ENCODE measurements at regions not wholly inside any gene's neighbourhood (a gene's known extent, or its start where the extent isn't known, plus 50 kb on each side); places are given as distances from the start of the nearest gene placed in this dataset.

DNA sequence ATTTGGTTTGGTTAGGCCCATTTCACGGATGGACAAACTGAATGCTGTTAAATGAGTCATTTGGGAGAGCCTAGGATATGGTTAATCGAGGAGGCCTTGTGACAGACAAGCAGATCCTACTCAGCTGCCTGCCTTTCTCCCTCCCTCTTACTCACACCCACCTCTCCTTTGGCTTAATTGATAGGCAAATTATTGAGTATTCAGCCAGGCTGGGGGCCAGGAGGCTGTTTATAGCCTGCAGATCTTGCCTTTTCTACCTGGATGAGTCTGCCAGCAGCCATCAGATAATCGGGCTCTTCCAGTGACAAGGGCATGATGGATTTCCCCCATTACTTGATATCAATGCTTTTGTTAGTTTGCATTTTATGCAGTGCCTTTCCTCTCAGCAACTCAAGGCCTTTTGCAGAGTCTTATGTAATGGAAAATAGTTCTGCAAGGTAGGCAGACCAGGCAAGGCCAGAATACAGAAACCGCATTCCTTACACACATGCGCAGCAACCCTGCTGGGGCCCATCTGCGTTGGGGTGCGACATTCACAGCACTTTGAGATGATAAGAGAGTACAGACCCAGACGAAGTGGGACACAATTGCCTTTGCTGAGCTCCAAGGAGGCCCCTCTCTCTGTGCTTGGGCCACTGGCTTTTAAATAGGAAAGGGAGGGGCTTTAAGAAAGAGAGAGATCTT lies 96.2 kb upstream of the ATP6AP2 start:
- no peak for DNase-seq

- no peak for DNase-seq
Observed at GRCh38 chrX:40483502-40483901, 97.3 kb upstream of the ATP6AP2 start.

DNA sequence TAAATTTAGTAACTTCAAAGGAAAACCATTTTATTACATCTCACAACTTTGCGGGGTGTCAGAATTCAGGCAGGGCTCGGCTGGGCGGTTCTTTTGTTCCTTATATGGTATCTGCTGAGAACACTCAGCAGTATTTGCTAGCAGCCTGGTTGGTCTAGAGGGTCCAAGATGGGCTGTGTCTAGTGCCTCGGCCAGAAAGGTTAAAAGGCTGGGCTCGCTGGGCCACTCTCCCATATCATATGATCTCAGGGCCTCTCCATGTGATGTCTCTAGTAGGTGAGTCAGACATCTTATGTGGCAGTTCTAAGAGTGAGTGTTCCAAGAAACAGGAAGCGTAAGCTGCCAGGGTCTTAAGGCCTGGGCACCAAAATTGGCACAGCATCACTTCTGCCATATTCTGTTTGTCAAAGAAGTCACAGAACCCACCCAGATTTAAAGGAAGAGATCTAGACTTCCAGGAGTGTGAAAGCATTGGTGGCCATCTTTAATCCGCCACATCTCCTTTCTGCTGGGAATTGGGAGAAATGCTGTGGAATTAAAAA lies 100.9 kb upstream of the ATP6AP2 start:
- no peak for DNase-seq

- DNase-seq, result no peak
Observed at GRCh38 chrX:40478474-40479065, 102.2 kb upstream of the ATP6AP2 start.

- no peak for DNase-seq
Observed at GRCh38 chrX:40476958-40477357, 103.8 kb upstream of the ATP6AP2 start.

GRCh38 chrX:40474645-40475044 lies 106.1 kb upstream of the ATP6AP2 start:
- DNase-seq, result no peak

DNA sequence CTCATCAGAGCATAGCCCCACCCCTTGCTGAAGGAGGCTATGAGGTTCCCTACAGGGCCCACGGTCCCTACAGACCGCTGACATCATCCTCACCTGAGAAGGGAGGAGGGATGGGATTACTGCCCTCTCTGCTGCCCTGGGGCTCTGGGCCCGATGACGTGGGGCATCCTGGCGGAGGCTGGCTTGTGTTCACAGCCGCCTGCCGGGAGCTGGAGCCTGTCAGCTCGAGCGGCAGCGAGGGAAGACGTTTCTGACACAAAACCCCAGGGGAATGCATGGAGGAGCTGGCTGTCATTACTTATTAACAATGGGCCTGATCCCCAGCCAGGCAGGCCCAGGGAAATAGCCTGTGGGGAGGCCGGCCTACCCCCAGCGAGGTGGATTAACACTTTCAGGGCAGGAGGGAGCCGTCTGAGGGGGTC lies 106.6 kb upstream of the ATP6AP2 start:
- DNase-seq, result no peak

DNA sequence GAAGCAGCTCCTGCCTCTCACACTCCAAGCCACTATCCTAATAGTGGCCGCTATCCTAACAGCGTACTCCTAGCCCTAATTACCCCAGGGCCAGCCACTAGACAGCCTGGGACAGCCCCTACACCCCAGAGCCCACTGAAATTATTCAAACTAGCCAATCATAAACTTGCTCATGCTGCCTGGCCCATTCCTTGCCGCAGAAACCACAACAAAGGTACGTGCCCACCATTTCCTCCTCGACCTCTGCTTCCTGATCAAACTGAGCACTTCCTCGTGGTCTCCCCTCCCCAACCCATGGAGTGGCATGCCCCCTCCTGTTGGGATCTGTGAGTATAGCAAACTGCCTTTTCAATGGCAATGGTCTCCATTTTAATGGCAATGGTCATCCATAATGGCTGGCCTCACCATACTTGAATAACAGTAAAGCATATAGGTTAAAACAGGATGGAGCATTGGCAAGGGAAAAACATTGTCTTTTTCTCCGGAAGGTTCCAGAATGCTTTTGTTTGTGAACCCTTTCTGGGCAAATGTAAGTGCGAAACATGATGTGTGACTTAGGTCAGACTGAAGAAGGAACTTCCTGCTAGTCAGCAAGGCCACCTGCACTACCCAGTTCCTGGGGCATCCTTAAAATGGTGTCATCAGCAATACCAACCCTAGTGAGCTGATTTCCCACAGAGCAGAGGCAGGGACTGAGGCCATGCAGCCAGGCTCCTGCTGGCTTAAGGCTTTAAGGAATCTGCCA lies 107.1 kb upstream of the ATP6AP2 start:
- no peak for DNase-seq

GRCh38 chrX:40471965-40472648 lies 108.7 kb upstream of the ATP6AP2 start:
- DNase-seq, result peak; percentile 83

DNA sequence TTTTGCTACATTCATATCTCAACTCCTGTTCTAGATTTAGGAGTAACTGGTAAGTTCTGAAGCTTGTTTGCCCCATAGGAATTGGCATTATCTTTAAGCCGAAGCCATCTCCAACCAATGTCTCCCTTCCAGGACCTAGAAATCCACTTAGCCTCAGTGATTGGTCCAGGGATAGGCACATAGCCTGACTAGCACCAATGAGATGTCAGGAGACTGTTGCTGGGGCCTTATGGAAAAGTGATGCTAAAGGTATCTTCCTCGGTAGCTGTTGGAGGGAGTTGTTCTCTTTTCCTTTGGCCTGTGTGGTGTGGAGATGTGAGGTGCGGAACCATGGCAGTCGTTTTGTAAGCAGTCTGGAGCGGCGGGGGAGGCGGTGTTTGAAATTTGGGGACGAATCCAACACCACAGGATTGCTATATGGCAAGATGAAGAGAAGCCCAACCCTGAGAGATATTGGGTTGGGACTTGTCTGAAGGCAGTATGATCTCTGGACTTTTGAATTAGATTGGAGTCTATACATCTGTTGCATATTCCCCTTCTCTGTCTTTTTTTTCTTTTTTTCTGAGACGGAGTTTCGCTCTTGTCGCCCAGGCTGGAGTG lies 109.8 kb upstream of the ATP6AP2 start:
- DNase-seq, result no peak

GRCh38 chrX:40469316-40469715 lies 111.5 kb upstream of the ATP6AP2 start:
- no peak for DNase-seq

- DNase-seq, result peak; percentile 55
Observed at GRCh38 chrX:40468033-40468846, 112.5 kb upstream of the ATP6AP2 start.

GRCh38 chrX:40467454-40467853 lies 113.3 kb upstream of the ATP6AP2 start:
- no peak for DNase-seq

DNA sequence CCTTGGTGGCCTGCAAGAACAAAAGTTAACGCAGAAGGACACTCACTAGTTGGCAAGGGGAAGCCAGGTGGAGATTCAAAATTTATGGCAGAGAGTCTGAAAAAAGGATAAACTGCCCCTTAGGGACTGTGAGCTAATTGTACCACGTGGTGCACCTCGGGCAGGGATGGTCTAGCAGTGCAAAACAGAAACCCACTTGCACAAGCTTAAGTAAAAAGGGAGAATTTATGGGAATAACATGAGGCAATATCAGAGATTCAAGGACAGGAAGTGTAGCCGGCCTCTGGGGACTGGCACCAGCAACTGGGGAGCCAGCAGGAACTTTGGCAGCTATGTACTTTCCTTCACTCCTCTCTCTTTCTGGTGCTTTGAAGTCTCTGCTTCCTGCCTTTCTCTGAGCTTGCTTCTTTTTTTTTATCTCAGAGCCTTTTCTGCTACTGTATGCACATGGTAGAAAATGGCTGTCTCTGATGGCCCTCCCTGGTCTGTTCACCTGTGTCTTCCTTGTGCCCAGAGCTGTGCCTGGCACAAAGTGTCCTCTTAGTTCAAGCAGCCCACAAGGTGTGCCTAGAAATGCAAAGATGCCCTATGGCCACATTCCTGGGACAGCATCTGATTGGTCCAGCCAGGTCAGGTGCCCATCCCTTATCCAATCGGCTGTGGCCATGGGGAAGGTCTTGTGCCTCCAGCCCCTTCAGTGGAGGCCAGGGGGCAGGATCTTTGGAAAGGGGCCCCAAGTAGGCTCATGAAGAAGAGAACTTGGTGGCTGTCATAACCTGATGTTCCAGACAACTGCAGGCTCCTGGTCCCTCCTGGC lies 114.8 kb upstream of the ATP6AP2 start:
- DNase-seq, result no peak

- DNase-seq, result peak; percentile 58
Observed at GRCh38 chrX:40462795-40463194, 118.0 kb upstream of the ATP6AP2 start.

DNA sequence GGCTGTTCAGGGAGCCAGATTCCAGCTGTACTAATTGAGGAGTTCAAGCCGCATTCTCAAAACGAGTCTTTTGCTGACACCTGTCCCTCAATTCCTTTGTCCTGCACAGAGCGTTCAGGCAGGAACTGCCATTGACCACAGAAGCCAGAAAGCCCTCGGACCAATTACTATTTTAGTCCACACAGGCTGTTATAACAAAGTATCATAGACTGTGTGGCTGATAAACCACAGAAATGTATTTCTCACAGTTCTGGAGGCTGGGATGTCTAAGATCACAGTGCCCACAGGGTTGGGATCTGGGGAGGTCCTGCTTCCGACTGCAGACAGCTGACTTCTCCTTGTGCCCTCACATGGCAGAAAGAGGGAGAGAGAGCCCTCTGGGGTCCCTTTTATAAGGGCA lies 119.8 kb upstream of the ATP6AP2 start:
- no peak for DNase-seq

DNA sequence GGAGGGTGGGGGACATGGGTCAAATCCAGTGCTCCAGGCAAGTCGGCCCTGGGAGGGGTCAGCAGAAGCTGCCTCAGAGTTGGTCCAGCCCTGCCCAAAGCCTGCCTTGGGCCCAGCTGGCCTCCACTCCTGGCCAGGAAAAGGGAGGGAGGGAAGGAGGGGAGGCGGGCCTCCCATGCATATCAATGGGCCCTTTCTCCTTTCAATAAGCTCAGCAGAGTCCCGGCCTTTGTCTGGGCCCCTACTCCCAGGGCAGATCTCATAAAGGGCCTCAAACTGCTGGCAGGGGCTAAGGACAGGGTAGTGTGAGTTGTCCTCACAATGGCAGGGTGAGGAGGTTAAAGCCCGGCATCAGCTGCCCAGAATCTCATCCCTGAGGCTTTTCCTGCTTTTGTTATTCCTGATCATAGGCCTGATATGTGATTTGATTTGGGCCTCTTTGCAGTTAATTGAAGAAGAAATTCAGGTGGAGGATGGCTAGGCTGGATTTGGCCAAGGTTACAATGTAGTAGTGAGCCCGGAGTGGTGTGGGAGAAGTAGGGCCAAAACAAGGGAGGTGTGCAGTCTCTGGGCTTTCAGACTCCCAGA lies 121.1 kb upstream of the ATP6AP2 start:
- DNase-seq, result no peak

GRCh38 chrX:40457406-40457805 lies 123.4 kb upstream of the ATP6AP2 start:
- DNase-seq, result no peak

DNA sequence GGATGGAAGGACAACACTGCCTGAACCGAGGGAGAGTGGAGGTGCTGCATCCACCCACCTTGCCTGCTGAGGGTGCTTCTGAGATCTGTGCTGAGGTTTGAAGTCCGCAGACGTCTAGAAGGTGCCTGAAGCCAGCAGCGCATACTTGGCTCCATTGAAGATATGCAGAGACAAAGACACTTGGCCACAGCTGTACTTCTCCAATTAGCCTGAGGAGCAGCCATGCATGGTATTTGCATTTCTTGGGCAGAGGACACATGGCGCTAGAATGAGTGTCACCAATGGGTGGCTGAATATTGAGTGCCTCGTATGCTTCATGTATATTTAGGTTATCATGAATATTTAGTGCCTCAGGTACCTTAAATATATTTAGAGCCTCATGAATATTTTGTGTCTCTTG lies 128.7 kb upstream of the ATP6AP2 start:
- DNase-seq, result no peak

DNA sequence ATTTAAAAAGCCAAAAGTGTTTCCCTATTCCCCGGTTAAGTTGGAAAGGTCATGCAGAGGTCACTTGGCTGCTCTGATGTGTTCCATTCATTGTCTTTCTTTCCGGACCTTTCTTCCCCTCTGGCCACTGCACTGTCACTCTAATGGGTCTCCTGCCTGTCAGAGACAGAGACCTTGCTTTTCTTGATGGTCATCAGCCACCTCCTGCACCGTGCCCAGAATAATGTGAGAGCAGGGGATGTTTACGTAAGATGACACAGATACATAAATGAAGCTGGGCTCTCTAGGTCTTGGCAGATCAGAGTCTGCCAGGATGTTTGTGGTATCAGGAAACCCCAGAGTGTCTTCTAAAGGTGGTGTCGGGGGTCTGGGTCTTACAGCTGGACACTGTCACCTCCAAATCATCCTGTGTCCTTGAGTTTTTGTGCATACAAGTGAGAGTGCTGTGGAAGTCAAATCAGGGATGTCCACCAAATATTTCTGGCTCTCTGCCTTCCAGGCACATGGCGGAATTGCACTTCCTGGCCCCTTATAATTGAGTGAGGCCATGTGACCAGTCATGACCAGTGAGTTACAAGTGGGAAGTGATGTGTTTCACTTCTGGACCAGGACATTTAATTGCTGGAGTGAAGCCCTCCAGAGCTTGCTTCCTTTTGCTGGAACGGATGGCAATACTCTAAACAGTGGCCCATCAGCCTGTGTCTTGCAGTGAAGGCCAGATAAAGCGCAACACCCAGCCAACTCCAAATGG lies 130.6 kb upstream of the ATP6AP2 start:
- DNase-seq, result no peak
